T-helper 2 cell treated with Interferon-gamma antibody and Interleukin-4, amounts not matched to agents 100 ng/mL and 5 ng/mL, for 36 hours (primary cell): ENCODE measurements at regions not wholly inside any gene's neighbourhood (a gene's known extent, or its start where the extent isn't known, plus 50 kb on each side); places are given as distances from the start of the nearest gene placed in this dataset.
"Not testable (repeated sequence)": the region's sequence is repeated elsewhere in the genome, so short reads cannot be mapped to it uniquely, and the experiment has no call there.

Experiments used
- intact Hi-C: fragments of 100-400 bp; cut with micrococcal nuclease; formaldehyde crosslinking; loops from one replicate; pipeline ENCODE4 v1.15.1; 2023

GRCh38 chr3:154842536-154842935 lies 237.6 kb upstream of the MME start:
- intact Hi-C loops = no loop called here

DNA sequence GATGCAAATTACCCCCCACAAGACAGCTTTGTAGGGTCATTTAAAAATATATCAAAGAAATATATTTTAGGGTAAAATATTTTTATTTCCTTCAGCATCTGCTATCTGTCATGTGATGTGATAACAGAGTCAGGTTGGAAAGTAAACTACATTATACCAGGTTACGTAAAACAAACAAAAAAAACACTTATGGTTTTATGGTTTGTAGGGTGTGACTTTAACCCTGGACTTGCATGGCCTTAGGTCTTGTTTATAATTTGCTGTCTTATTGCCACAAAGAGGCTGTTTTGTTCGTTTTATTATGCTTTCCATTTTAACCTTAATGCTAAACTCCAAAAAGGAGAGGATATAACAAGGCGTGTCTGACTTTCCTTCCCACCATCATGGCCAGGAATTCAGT lies 244.5 kb upstream of the MME start:
- intact Hi-C loops = no loop called here

- intact Hi-C loops = not testable (repeated sequence)
Measured at GRCh38 chr3:154834831-154835230, 245.3 kb upstream of the MME start.

GRCh38 chr3:154829929-154830328 lies 250.2 kb upstream of the MME start:
- intact Hi-C loops = no loop called here

DNA sequence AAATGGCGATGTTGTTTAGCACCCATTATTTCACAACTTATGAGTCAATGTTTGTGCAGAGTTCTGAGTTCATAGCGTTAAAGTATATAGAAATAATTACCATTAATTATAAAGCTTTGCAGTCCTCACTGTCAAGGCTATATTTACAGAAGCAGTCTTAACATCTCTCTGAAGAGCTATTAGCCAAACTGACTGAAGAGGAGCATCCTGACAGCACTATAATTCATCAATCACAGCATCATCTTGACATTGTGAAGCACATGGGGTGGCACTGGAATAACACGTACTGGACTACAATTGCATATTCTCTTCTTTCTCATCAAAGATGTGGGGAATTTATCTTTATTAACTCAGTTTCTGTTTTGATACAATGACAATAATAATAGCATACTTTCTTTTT lies 260.6 kb upstream of the MME start:
- intact Hi-C loops = no loop called here

GRCh38 chr3:154818676-154819255 lies 261.4 kb upstream of the MME start:
- intact Hi-C loops = no loop called here

- intact Hi-C loops = not testable (repeated sequence)
Measured at GRCh38 chr3:154810017-154810416, 270.1 kb upstream of the MME start.

GRCh38 chr3:154801729-154802128 lies 278.4 kb upstream of the MME start:
- intact Hi-C loops = no loop called here

- intact Hi-C loops = no loop called here
Measured at GRCh38 chr3:154799800-154800199, 280.3 kb upstream of the MME start.

DNA sequence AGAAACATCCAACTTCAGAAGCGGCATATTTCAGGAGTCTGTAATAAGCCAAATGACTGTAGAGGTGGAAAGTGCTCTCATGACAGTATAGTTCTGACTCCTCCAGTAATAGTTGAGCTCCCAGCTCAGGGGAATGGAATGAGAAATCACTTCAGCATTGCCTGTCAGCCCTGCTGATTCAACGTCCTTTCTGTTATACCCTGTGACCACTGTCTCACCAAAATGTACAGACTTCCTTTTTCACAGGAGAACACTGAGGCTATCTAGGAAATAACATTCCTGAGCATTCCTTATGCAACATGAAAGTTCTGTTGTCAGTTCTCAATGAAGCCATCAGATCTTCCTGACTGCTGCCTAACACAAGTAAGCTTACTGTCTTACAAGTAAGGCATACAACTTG lies 284.5 kb upstream of the MME start:
- intact Hi-C loops = no loop called here

- intact Hi-C loops = no loop called here
Measured at GRCh38 chr3:154794814-154795445, 285.2 kb upstream of the MME start.

- intact Hi-C loops = no loop called here
Measured at GRCh38 chr3:154794391-154794790, 285.7 kb upstream of the MME start.

DNA sequence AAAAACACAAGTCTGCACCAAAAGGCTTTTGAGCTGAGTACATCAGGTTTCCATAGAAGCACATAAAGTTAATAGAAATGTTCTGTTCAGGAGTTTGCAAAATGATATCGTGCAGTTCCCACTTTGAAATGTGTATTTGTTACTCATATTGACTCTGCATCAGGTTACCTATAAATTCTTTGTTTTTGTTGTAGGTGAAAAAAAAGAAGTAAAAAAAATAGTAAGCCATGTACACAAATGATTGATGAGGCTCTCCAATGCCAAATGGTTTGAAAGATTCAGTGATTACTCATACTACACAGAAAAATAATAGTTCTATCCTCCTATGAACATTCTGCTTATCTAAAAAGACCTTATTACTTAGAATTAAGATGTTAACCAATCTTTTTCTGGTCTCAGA lies 287.3 kb upstream of the MME start:
- intact Hi-C loops = no loop called here

DNA sequence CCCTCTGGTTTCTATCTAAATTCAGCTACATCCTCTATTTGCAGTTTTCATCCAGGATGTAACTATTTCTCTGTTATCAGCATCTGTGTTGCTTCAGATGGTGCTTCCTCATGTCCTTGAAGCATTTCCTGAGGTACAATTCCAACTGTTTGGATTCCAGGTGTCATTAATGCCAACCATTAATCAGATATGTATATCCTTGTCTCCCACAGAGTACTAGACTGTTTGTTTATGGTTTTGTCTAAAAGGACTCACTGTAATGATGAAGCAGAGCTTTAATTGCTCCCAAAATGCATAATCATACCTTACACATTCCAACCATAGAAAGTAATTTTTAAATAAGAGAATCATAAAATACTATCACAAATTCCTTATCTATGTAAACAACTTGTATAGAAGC lies 288.5 kb upstream of the MME start:
- intact Hi-C loops = no loop called here

- intact Hi-C loops = no loop called here
Measured at GRCh38 chr3:154786724-154787123, 293.4 kb upstream of the MME start.

DNA sequence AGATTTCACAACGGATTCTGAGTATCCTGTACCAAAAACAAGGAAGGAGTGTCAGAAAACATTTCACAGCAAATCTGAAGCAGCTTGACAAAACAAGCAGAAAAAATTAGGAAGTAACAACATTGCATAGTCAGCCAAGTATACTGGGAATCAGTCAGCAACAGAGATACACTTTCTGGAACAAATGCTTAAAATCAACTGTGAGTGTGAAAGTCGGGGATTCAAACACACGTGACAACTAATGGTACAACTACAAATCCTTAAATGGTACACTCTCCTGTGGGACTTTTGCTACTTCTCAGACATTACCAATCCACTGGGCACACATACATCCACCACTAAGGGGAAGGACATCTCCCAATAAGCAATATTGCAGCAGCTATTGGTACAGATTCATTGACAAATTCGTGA lies 296.6 kb upstream of the MME start:
- intact Hi-C loops = no loop called here

- intact Hi-C loops = no loop called here
Measured at GRCh38 chr3:154783061-154783460, 297.1 kb upstream of the MME start.

- intact Hi-C loops = no loop called here
Measured at GRCh38 chr3:154782151-154782550, 298.0 kb upstream of the MME start.

DNA sequence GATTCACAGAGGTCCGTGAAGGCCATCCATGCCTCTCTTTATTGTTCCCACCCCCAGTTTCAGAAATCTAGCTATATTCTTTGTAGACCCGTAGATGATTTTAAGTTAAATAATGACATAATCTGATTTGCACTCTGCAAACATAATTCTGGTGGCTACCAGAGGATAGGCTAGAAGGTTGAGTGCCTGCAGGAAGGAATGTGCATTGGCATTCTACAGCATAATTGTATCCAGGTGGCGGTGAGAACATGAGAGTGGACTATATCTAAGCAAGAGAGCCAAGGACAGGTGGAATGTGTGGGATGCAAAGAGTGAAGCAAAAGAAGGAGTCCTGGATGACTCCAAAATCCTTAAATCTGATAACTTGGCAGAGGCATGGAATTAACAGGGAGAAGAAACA lies 298.5 kb upstream of the MME start:
- intact Hi-C loops = no loop called here

GRCh38 chr3:154780263-154780662 lies 299.9 kb upstream of the MME start:
- intact Hi-C loops = no loop called here

DNA sequence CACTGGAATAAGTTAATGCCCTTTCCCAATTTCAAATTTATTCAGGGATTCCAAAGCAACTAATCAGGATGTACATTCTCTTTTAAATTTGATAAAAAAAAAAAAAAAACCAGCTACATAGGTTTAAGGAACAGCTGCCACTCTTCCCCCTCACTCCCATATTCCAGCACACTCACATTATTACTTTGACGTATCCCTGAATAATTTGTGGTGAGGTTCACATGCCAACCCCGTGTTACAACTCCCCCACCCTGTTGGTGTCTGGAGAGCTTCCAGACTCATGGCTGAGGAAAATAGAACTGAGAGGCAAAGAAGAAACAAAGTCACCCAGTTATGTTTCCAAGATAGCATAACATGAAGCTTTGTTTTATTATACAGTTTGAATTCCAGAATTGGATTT lies 300.5 kb upstream of the MME start:
- intact Hi-C loops = no loop called here

- intact Hi-C loops = no loop called here
Measured at GRCh38 chr3:154778057-154778456, 302.1 kb upstream of the MME start.

GRCh38 chr3:154776549-154777225 lies 303.4 kb upstream of the MME start:
- intact Hi-C loops = no loop called here
